HG03439 (cell line): ENCODE measurements at regions not wholly inside any gene's neighbourhood (a gene's known extent, or its start where the extent isn't known, plus 50 kb on each side); places are given as distances from the start of the nearest gene placed in this dataset.
A peak's percentile ranks its signal among the peaks of the same experiment; 100 is the strongest.
"Not testable (repeated sequence)": the region's sequence is repeated elsewhere in the genome, so short reads cannot be mapped to it uniquely, and the experiment has no call there.

ENCODE experiments used
- ATAC-seq: cut with Tn5 transposase; IDR thresholded peaks from one replicate; pipeline ENCODE4 v1.9.1; 2021; ENCODE audit warnings: mild to moderate bottlenecking, moderate library complexity; ENCODE audit not compliant: unreplicated experiment

- ATAC-seq = no peak
These were observed 97.3 kb downstream of the CCDC71L start for GRCh38 chr7:106563466-106564150.

- no peak for ATAC-seq
These were observed 98.1 kb downstream of the CCDC71L start for GRCh38 chr7:106562711-106563366.

- no peak for ATAC-seq
These were observed 99.1 kb downstream of the CCDC71L start for GRCh38 chr7:106561666-106562411.

- ATAC-seq = no peak
These were observed 99.8 kb downstream of the CCDC71L start for GRCh38 chr7:106561151-106561550.

- no peak for ATAC-seq
These were observed 100.5 kb downstream of the CCDC71L start for GRCh38 chr7:106560482-106560881.

GRCh38 chr7:106556244-106556643 lies 104.7 kb downstream of the CCDC71L start:
- ATAC-seq = not testable (repeated sequence)

- not testable (repeated sequence) for ATAC-seq
These were observed 106.3 kb downstream of the CCDC71L start for GRCh38 chr7:106554623-106555022.

- no peak for ATAC-seq
These were observed 107.5 kb downstream of the CCDC71L start for GRCh38 chr7:106553446-106553836.

- ATAC-seq = peak; percentile 99
These were observed 108.1 kb downstream of the CCDC71L start for GRCh38 chr7:106552645-106553445.

- ATAC-seq = no peak
These were observed 109.0 kb downstream of the CCDC71L start for GRCh38 chr7:106551936-106552335.

- no peak for ATAC-seq
These were observed 112.5 kb downstream of the CCDC71L start for GRCh38 chr7:106548491-106548890.

GRCh38 chr7:106545275-106545674 lies 115.7 kb downstream of the CCDC71L start:
- ATAC-seq = no peak

GRCh38 chr7:106543221-106543757 lies 117.7 kb downstream of the CCDC71L start:
- ATAC-seq = no peak

GRCh38 chr7:106542550-106543220 lies 118.3 kb downstream of the CCDC71L start:
- ATAC-seq = peak; percentile 74

GRCh38 chr7:106538638-106539037 lies 122.3 kb downstream of the CCDC71L start:
- no peak for ATAC-seq

- ATAC-seq = no peak
These were observed 123.8 kb downstream of the CCDC71L start for GRCh38 chr7:106537119-106537518.

- ATAC-seq = no peak
These were observed 124.9 kb downstream of the CCDC71L start for GRCh38 chr7:106536079-106536478.

- ATAC-seq = no peak
These were observed 125.6 kb downstream of the CCDC71L start for GRCh38 chr7:106535234-106535932.

- ATAC-seq = no peak
These were observed 126.6 kb downstream of the CCDC71L start for GRCh38 chr7:106534271-106534846.
